SK-N-SH (cell line): ENCODE measurements at regions not wholly inside any gene's neighbourhood (a gene's known extent, or its start where the extent isn't known, plus 50 kb on each side); places are given as distances from the start of the nearest gene placed in this dataset.

Experiments used
- EZH2phosphoT487 ChIP-seq: fragments of 200-600 bp; sonication (generic); IDR thresholded peaks from 2 replicates; pipeline ENCODE4 v1.6.1; 2017; ENCODE audit warnings: low read depth, mixed run types, mild to moderate bottlenecking, antibody characterized with exemption, moderate library complexity, borderline replicate concordance
- NRF1 ChIP-seq: IDR thresholded peaks from 2 replicates; pipeline ENCODE4 v1.6.1; 2012; ENCODE audit warnings: low read depth, mild to moderate bottlenecking, low read length
- POLR2AphosphoS5 ChIP-seq: IDR thresholded peaks from 2 replicates; pipeline ENCODE4 v1.6.1; 2012; ENCODE audit warnings: low read depth, low read length
- RAD21 ChIP-seq: IDR thresholded peaks from 2 replicates; pipeline ENCODE4 v1.6.1; 2012; ENCODE audit warnings: mild to moderate bottlenecking, low read length
- RFX5 ChIP-seq: IDR thresholded peaks from 2 replicates; pipeline ENCODE4 v1.6.1; 2012; ENCODE audit warnings: mild to moderate bottlenecking, improper control_type of control experiment, low read length
- SIN3A ChIP-seq: IDR thresholded peaks from 2 replicates; pipeline ENCODE4 v1.6.1; 2012; ENCODE audit warnings: low read depth, mild to moderate bottlenecking, low read length, moderate library complexity, borderline replicate concordance
- SMC3 ChIP-seq: IDR thresholded peaks from 2 replicates; pipeline ENCODE4 v1.6.1; 2012; ENCODE audit warnings: low read depth, low read length, improper control_type of control experiment
- TCF12 ChIP-seq: IDR thresholded peaks from 2 replicates; pipeline ENCODE4 v1.4.0; 2012
- YY1 ChIP-seq: IDR thresholded peaks from 2 replicates; pipeline ENCODE4 v1.4.0; 2012; ENCODE audit warnings: low read depth, mild to moderate bottlenecking
- TF ChIP-seq, protein P1 (sequence below): fragments of 200-600 bp; sonication (generic); IDR thresholded peaks from 2 replicates; pipeline ENCODE4 v1.6.1; 2017; ENCODE audit warnings: antibody characterized with exemption, mild to moderate bottlenecking, moderate library complexity
- TF ChIP-seq, protein P2 (sequence below): fragments of 150-350 bp; IDR thresholded peaks from 2 replicates; pipeline ENCODE4 v1.6.1; 2017; ENCODE audit warnings: antibody characterized with exemption, low read length, low read depth, borderline replicate concordance

- TF ChIP-seq, protein P1, sequence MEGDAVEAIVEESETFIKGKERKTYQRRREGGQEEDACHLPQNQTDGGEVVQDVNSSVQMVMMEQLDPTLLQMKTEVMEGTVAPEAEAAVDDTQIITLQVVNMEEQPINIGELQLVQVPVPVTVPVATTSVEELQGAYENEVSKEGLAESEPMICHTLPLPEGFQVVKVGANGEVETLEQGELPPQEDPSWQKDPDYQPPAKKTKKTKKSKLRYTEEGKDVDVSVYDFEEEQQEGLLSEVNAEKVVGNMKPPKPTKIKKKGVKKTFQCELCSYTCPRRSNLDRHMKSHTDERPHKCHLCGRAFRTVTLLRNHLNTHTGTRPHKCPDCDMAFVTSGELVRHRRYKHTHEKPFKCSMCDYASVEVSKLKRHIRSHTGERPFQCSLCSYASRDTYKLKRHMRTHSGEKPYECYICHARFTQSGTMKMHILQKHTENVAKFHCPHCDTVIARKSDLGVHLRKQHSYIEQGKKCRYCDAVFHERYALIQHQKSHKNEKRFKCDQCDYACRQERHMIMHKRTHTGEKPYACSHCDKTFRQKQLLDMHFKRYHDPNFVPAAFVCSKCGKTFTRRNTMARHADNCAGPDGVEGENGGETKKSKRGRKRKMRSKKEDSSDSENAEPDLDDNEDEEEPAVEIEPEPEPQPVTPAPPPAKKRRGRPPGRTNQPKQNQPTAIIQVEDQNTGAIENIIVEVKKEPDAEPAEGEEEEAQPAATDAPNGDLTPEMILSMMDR: no peak
- no peak for TF ChIP-seq YY1
- no peak for TF ChIP-seq SMC3
- no peak for TF ChIP-seq RFX5
- TF ChIP-seq SIN3A: no peak
- TF ChIP-seq, protein P2, sequence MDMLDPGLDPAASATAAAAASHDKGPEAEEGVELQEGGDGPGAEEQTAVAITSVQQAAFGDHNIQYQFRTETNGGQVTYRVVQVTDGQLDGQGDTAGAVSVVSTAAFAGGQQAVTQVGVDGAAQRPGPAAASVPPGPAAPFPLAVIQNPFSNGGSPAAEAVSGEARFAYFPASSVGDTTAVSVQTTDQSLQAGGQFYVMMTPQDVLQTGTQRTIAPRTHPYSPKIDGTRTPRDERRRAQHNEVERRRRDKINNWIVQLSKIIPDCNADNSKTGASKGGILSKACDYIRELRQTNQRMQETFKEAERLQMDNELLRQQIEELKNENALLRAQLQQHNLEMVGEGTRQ: no peak
- no peak for TF ChIP-seq NRF1
- TF ChIP-seq TCF12: no peak
- TF ChIP-seq EZH2phosphoT487: no peak
- TF ChIP-seq RAD21: no peak
- no peak for TF ChIP-seq POLR2AphosphoS5
Observed at GRCh38 chr7:25989140-25989705, 162.8 kb upstream of the NFE2L3 start.
